ENCODE measurements at regions not wholly inside any gene's neighbourhood (a gene's known extent, or its start where the extent isn't known, plus 50 kb on each side); places are given as distances from the start of the nearest gene placed in this dataset.

DNA sequence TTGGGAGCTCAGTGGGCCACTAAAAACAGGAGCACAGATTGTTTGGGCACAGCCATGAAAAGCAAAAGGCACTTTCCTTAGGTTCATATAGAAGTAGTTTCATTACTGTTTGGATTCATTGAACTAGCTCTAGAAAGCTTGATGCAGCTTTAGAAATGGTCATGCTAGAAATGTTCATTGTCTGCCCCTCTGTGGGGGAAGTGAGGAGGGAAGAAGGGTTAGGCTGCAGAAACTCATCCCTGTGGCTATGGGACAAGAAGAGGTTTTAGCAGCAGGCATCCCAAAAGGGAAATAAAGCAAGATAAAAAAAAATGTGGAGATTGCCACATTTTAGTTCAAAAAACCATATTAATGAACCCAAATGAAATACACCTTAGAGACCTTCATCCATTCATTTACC is 359.6 kb upstream of the PTBP2 start:
- no peak overlapping the region for H3K4me3 ChIP-seq (ENCODE audit: low read depth in 2 of 2, low read length in 1 of 2)
- TF ChIP-seq, protein P1, sequence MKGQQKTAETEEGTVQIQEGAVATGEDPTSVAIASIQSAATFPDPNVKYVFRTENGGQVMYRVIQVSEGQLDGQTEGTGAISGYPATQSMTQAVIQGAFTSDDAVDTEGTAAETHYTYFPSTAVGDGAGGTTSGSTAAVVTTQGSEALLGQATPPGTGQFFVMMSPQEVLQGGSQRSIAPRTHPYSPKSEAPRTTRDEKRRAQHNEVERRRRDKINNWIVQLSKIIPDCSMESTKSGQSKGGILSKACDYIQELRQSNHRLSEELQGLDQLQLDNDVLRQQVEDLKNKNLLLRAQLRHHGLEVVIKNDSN (IDR thresholded peaks at IDR 0.05; ENCODE audit: borderline replicate concordance, low read depth), result no peak
- TF ChIP-seq, protein P2, sequence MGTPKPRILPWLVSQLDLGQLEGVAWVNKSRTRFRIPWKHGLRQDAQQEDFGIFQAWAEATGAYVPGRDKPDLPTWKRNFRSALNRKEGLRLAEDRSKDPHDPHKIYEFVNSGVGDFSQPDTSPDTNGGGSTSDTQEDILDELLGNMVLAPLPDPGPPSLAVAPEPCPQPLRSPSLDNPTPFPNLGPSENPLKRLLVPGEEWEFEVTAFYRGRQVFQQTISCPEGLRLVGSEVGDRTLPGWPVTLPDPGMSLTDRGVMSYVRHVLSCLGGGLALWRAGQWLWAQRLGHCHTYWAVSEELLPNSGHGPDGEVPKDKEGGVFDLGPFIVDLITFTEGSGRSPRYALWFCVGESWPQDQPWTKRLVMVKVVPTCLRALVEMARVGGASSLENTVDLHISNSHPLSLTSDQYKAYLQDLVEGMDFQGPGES (IDR thresholded peaks at IDR 0.05; ENCODE audit: low read depth, low read length), result no peak
- TF ChIP-seq GABPA (IDR thresholded peaks at IDR 0.05; ENCODE audit: low read depth) (no peak), SMC3 (IDR thresholded peaks at IDR 0.05; ENCODE audit: low read depth, low read length) (no peak), FOXJ3 (CRISPR knock-in tag; IDR thresholded peaks at IDR 0.05) (no peak), TEAD4 (IDR thresholded peaks at IDR 0.05; ENCODE audit: borderline replicate concordance, insufficient read depth) (no peak), GATA2 (CRISPR knock-in tag; IDR thresholded peaks at IDR 0.05) (no peak), RFX5 (IDR thresholded peaks at IDR 0.05; ENCODE audit: low read length) (no peak), SIN3A (IDR thresholded peaks at IDR 0.05; ENCODE audit: borderline replicate concordance, low read depth, low read length) (no peak), FOSL2 (IDR thresholded peaks at IDR 0.05; ENCODE audit: borderline replicate concordance, low read depth) (no peak), MEF2A (IDR thresholded peaks at IDR 0.05; ENCODE audit: borderline replicate concordance, low read depth) (no peak), ELF1 (IDR thresholded peaks at IDR 0.05) (no peak), CHD2 (IDR thresholded peaks at IDR 0.05; ENCODE audit: low read length, partially characterized antibody) (no peak), POLR2AphosphoS5 (IDR thresholded peaks at IDR 0.05; ENCODE audit: low read depth, low read length) (no peak)
- TF ChIP-seq, protein P3, sequence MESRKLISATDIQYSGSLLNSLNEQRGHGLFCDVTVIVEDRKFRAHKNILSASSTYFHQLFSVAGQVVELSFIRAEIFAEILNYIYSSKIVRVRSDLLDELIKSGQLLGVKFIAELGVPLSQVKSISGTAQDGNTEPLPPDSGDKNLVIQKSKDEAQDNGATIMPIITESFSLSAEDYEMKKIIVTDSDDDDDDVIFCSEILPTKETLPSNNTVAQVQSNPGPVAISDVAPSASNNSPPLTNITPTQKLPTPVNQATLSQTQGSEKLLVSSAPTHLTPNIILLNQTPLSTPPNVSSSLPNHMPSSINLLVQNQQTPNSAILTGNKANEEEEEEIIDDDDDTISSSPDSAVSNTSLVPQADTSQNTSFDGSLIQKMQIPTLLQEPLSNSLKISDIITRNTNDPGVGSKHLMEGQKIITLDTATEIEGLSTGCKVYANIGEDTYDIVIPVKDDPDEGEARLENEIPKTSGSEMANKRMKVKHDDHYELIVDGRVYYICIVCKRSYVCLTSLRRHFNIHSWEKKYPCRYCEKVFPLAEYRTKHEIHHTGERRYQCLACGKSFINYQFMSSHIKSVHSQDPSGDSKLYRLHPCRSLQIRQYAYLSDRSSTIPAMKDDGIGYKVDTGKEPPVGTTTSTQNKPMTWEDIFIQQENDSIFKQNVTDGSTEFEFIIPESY (IDR thresholded peaks at IDR 0.05; ENCODE audit: borderline replicate concordance, low read depth), result no peak
- TF ChIP-seq, protein P4, sequence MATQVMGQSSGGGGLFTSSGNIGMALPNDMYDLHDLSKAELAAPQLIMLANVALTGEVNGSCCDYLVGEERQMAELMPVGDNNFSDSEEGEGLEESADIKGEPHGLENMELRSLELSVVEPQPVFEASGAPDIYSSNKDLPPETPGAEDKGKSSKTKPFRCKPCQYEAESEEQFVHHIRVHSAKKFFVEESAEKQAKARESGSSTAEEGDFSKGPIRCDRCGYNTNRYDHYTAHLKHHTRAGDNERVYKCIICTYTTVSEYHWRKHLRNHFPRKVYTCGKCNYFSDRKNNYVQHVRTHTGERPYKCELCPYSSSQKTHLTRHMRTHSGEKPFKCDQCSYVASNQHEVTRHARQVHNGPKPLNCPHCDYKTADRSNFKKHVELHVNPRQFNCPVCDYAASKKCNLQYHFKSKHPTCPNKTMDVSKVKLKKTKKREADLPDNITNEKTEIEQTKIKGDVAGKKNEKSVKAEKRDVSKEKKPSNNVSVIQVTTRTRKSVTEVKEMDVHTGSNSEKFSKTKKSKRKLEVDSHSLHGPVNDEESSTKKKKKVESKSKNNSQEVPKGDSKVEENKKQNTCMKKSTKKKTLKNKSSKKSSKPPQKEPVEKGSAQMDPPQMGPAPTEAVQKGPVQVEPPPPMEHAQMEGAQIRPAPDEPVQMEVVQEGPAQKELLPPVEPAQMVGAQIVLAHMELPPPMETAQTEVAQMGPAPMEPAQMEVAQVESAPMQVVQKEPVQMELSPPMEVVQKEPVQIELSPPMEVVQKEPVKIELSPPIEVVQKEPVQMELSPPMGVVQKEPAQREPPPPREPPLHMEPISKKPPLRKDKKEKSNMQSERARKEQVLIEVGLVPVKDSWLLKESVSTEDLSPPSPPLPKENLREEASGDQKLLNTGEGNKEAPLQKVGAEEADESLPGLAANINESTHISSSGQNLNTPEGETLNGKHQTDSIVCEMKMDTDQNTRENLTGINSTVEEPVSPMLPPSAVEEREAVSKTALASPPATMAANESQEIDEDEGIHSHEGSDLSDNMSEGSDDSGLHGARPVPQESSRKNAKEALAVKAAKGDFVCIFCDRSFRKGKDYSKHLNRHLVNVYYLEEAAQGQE (IDR thresholded peaks at IDR 0.05; ENCODE audit: low read depth, low read length), result no peak
- H3K4me2 ChIP-seq, result no peak overlapping the region
- no peak for DNase-seq
- CTCF ChIA-PET, result interaction anchor here (0.6 to 0.9 kb wide), 2 partner anchors 9 to 10 kb away, joined by 3 to 4 read pairs; no protein-coding TSS in a partner anchor
- H2AFZ ChIP-seq (ENCODE audit: low read depth), result no peak overlapping the region
- H3K36me3 ChIP-seq (replicated peaks in 1 of 2; ENCODE audit: control insufficient read depth in 1 of 2, insufficient read depth in 2 of 2, low read length in 1 of 2), result no peaks in the 10 kb centered on the region
- no peaks in the 10 kb centered on the region for H3K79me2 ChIP-seq (ENCODE audit: insufficient read depth)
- no peaks in the 10 kb centered on the region for H3K9me3 ChIP-seq
- H3K9me2 ChIP-seq, result no peaks in the 10 kb centered on the region
- peaks cover 27% of the 10 kb centered on the region for H3F3A ChIP-seq (replicated peaks; ENCODE audit: insufficient read depth)
- POLR2A ChIA-PET, result no interaction called here
- H3K27me3 ChIP-seq (ENCODE audit: insufficient read depth), result no peaks in the 10 kb centered on the region
- peak overlapping the region in 1 of 2 experiments; percentile 83; a peak in 2 of 4 replicates for H3K27ac ChIP-seq (ENCODE audit: low read depth in 2 of 2, low read length in 1 of 2)
- H3K4me1 ChIP-seq (ENCODE audit: control insufficient read depth in 1 of 2, insufficient read depth in 2 of 2, low read depth in 1 of 2, low read length in 1 of 2), result peaks cover 6 to 34% of the 10 kb centered on the region in 2 experiments
- H3K9ac ChIP-seq, result no peak overlapping the region
- H4K20me1 ChIP-seq (ENCODE audit: insufficient read depth), result no peaks in the 10 kb centered on the region

Data from SK-N-SH (cell line).